ENCODE measurements at regions not wholly inside any gene's neighbourhood (a gene's known extent, or its start where the extent isn't known, plus 50 kb on each side); places are given as distances from the start of the nearest gene placed in this dataset.

DNA sequence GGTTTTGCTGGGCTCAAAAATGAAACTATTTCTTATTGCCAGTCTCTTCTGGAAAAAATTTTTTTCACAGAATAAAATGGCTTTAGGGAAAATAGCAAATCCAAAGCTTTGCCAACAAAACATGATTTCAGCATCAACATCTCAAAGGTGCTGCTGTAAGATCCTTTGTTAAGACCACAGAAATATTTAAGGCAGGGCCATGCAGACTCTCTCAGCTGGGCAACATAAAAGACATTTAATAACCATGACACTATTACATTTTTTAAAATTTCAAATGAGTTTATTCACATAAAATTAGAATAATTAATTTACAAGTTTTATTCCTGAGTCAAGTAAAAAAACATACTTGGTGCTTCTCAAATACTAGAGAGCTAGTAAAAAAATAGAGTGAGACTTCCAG lies 527.1 kb upstream of the DPPA4 start:
- TF ChIP-seq POLR2AphosphoS5 (IDR thresholded peaks at IDR 0.05; ENCODE audit: borderline replicate concordance, low read depth, low read length) = no peak
- TF ChIP-seq EZH2 (IDR thresholded peaks at IDR 0.05) = no peak

Measured in SK-N-MC (cell line).